ENCODE measurements at regions not wholly inside any gene's neighbourhood (a gene's known extent, or its start where the extent isn't known, plus 50 kb on each side); places are given as distances from the start of the nearest gene placed in this dataset.
"Not testable (repeated sequence)": the region's sequence is repeated elsewhere in the genome, so short reads cannot be mapped to it uniquely, and the experiment has no call there.

DNA sequence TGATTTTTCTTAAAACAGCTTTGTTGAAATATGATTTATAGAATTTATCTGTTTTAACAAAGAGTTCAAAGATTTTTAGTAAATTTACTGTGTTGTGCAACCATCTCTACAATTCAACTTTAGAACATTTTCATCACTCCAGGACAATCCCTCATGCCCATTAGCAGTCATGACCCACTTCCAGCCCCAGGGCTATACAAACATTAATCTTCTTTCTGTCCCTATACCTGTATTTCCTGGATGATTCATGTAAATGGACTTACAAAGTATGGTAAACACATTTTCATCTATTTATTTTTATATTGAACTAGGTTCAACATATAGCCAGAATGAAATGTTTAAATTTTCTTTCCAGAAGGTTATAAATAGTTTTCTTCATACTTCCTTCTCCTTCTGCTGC is 127.8 kb upstream of the CCDC180 start:
- no peak for DNase-seq (ENCODE audit: low read depth in 2 of 2)

- DNase-seq (ENCODE audit: low read depth in 2 of 2), result no peak
Observed at GRCh38 chr9:97176206-97176605, 131.3 kb upstream of the CCDC180 start.

DNA sequence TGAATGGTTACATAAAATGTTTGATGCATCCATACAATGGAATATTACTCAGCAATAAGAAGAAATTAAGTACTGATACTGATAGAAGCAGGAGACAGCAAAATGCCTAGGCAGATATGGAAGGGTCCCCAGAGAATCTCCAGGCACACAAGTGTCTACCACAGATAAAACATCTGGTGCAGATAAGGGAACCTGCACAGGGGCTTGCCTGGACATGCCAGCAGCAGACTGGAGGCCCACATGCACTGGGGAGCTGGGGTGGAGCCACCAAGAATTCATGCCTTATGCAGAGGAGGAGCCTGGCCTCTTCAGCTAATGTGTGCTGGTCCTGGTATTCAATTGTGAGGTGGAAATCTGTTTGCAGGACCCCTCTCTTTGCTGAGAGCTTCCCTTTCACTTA is 129.2 kb upstream of the CTSV start:
- not testable (repeated sequence) for DNase-seq (ENCODE audit: low read depth in 2 of 2)

GRCh38 chr9:97166496-97167138 is 127.7 kb upstream of the CTSV start:
- not testable (repeated sequence) for DNase-seq (ENCODE audit: low read depth in 2 of 2)

- DNase-seq (ENCODE audit: low read depth in 2 of 2), result no peak
Observed at GRCh38 chr9:97160255-97160654, 121.3 kb upstream of the CTSV start.

DNA sequence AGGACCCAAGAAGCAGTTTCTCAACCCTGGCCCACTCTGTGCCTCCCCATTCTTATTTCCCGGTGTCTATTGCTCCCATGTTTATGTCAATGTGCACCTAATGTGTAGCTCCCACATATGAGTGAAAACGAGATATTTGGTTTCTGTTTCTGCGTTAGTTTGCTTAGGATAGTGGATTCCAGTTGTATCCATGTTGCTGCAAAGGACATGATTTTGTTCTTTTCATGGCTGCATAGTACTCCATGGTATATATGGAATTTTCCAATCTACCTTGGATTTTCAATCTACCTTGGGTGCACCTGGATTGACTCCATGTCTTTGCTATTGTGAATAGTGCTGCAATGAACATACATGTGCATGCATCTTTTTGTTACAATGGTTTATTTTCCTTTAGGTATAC is 119.8 kb upstream of the CTSV start:
- DNase-seq (ENCODE audit: low read depth in 2 of 2), result not testable (repeated sequence)

DNA sequence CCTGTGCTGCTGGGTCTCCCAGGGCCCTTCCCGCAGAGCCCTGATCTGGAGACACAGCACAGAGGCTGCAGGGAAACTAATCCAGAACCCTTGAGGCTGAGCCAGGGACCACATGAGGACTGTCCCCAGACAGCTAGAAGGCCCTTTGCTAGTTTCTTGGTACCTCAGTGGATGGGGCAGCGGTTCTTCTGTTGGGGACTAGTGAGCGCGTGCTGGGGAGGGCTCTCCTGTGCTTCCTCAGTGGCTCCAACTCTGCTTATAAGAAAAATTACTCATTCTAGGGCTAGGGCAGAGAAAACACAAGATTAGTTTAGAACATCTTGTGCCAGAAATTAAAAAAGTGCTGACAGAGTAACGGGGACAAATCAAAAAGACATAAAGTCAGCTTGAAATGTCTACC is 116.5 kb upstream of the CTSV start:
- DNase-seq (ENCODE audit: low read depth in 2 of 2), result not testable (repeated sequence)

DNA sequence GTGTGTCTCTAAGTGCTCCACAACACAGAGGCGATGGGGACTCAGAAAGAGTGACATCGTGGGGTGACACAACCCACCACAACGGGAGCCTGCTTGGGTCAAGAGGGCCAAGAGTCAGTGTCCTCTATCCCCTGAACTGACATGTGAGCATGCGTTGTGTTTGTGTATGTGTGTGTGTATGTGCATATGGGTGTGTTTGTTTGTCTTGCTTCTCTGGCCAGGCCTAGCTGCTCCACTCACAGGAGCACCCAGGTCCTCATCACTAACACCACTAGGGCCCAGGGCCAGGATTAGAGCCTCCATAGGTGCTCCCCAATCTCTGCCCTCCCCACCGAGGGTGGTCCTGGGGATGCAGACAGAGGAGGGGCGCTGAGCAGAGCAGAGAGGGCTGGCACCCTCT is 115.0 kb upstream of the CTSV start:
- DNase-seq (ENCODE audit: low read depth in 2 of 2), result no peak

GRCh38 chr9:97153160-97153559 is 114.2 kb upstream of the CTSV start:
- DNase-seq (ENCODE audit: low read depth in 2 of 2), result not testable (repeated sequence)

GRCh38 chr9:97150471-97150870 is 111.5 kb upstream of the CTSV start:
- DNase-seq (ENCODE audit: low read depth in 2 of 2), result not testable (repeated sequence)

DNA sequence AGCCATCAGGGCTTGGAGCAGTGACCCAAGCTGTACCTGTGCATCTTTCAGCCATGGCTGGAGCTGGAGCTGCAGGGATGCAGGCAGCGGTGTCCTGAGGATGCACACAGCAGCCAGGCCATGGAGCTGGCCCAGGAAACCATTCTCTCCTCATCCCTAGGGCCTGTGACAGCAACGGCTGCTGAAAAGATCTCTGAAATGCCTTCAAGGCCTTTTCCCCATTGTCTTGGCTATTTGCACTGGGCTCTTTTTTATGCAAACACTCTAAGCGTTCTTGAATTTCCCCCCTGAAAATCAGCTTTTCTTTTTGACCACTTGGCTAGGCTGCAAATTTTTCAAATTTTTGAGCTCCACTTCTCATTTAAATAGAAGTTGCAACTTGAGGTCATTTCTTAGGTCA is 109.5 kb upstream of the CTSV start:
- not testable (repeated sequence) for DNase-seq (ENCODE audit: low read depth in 2 of 2)

GRCh38 chr9:97145680-97146079 is 106.7 kb upstream of the CTSV start:
- DNase-seq (ENCODE audit: low read depth in 2 of 2), result not testable (repeated sequence)

DNA sequence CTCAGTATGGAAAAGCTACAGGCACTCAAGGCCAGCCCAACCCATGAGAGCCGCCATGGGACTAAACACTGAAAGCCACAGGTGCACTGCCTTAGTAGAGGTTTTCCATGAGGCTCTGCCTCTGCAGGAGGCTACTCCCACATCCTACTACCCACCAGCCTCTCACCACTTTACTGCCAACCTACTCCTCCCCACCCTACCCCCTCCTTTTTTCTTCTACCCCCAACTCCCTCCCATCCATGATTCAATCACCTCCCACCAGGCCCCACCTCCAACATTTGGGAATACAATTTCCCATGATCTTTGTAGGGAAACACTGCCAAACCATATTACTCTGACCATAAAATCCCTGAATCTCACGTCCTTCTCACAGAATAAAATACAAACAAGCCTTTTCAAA is 101.6 kb upstream of the CTSV start:
- DNase-seq (ENCODE audit: low read depth in 2 of 2), result no peak

- DNase-seq (ENCODE audit: low read depth in 2 of 2), result no peak
Observed at GRCh38 chr9:97136421-97136820, 97.5 kb upstream of the CTSV start.

DNA sequence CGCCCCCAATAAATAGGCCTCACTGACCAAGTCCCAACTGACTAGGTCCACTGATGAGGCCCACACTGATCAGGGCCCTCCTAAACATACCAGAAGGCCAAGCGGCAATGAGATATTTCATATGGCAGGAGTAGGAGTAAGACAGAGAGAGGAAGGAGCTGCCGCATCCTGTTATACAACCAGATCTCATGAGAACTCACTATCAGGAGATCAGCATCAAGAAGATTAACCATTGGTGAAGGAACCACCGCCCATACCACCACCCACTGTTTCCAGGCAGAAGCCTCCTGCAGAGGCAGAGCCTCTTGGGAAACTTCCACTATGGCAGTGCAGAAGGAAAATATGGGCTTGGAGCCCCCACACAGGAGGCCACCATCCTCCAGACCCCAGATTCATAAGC is 95.0 kb upstream of the CTSV start:
- DNase-seq (ENCODE audit: low read depth in 2 of 2), result not testable (repeated sequence)

DNA sequence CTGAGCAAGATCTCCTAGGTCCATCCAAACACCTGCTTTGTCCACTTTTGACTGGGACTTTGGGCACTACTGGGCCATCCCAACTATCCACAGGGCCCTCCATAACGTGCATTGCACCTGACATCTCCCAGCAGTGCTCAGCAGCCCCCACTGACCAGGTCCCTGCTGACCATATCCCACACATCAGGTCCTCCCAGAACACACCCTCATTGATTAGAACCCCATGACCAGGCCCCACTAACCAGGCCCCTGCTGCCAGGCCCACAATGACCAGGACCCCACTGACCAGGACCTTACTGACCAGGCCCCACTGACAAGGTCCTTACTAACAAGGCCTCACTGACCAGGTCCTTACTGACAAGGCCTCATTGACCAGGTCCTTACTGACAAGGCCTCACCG is 93.9 kb upstream of the CTSV start:
- DNase-seq (ENCODE audit: low read depth in 2 of 2), result no peak

DNA sequence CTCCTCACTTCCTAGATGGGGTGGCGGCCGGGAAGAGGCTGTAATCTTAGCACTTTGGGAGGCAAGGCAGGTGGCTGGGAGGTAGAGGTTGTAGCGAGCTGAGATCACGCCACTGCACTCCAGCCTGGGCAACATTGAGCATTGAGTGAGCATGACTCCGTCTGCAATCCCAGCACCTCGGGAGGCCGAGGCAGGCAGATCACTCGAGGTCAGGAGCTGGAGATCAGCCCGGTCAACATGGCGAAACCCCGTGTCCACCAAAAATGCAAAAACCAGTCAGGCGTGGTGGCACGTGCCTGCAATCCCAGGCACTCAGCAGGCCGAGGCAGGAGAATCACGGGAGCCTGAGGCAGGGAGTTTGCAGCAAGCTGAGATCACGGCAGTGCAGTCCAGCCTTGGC is 91.9 kb upstream of the CTSV start:
- not testable (repeated sequence) for DNase-seq (ENCODE audit: low read depth in 2 of 2)

- DNase-seq (ENCODE audit: low read depth in 2 of 2), result not testable (repeated sequence)
Observed at GRCh38 chr9:97130387-97130786, 91.4 kb upstream of the CTSV start.

DNA sequence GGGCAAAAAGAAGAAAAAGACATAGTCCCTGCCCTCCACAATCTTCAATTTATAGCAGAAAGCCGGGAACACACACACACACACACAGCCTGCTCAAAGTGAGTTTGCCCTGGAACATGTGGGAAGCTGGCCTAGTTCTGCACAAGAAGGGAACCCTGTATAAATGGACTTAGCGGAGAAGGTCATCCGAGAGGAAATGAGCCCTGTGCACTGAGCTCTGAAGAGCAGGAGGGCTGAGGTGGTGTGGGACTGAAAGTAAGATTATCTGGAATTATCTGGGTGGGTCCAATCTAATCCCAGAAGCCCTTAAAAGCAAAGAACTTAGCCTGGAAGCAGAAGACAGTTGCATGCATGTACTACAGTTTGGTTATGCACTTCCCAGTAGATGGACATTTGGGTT is 90.0 kb upstream of the CTSV start:
- DNase-seq (ENCODE audit: low read depth in 2 of 2), result no peak

GRCh38 chr9:97124256-97124655 is 85.3 kb upstream of the CTSV start:
- no peak for DNase-seq (ENCODE audit: low read depth in 2 of 2)

GRCh38 chr9:97110696-97111095 is 71.8 kb upstream of the CTSV start:
- DNase-seq (ENCODE audit: low read depth in 2 of 2), result no peak

DNA sequence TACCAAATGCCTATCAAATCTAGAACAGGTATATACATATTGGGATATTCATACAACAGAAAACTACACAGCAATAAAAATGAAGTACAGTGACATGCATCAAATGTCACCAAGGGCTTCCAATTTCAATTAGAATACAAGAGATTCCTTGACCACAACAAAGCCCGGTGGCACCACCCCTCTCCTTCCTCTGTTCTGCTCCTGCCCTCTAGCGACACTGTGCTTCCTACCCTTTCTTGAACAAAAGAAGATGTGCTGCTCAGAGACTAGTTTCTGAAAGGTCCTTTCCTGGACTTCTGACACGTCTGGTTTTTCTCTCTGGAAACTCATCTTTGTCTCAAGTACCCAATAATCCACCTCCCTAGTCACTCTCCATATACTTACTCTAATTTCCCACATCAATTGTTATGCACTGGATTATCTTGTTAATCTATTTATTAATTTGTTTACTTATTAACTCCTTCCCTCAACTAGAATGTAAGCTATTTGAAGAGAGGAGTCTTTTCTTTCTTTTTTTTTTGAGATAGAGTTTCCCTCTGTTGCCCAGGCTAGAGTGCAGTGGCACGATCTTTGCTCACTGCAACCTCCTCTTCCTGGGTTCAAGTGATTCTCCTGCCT is 70.4 kb upstream of the CTSV start:
- DNase-seq (ENCODE audit: low read depth in 2 of 2), result no peak

DNA sequence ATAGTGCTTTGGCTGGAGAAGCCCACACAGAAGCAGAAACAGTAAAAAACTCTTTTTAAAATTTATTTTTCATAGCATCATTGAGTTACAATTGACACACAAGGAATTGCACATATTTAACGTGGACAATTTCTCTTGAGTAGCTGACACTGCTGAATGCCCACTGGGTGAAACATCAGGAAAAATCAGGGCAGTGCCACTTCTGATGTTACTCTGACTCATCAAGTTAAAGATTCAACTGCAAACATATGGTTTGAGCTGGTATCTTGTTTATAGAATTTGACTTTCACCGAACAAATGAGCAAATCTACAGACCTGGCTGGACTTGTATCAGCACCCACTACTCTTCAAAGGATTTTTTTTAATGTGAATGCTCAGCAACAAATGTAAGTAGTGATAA is 66.3 kb upstream of the CTSV start:
- DNase-seq (ENCODE audit: low read depth in 2 of 2), result not testable (repeated sequence)

All from stimulated activated CD8-positive, alpha-beta memory T cell treated with anti-CD3 and anti-CD28 coated beads, Interleukin-2, amount 100 ng/mL, for 1 hour (primary cell).